HCT116 (cell line): ENCODE measurements at regions not wholly inside any gene's neighbourhood (a gene's known extent, or its start where the extent isn't known, plus 50 kb on each side); places are given as distances from the start of the nearest gene placed in this dataset.

Experiments used
- CEBPB ChIP-seq: IDR thresholded peaks from 2 replicates; pipeline ENCODE4 v1.6.1; 2012; ENCODE audit warnings: low read depth
- CTCF ChIP-seq, 3 experiments: fragments of 200-600 bp in 1 of 3; sonication (generic) in 1 of 3; IDR thresholded peaks in 2 of 3; conservative IDR thresholded peaks in 1 of 3; 2 replicates each; pipeline ENCODE4 v1.5.1; 2012 to 2017; ENCODE audit warnings: low read depth in 2 of 3, low read length in 2 of 3, antibody characterized with exemption in 1 of 3, borderline replicate concordance in 1 of 3, control low read depth in 1 of 3, mild to moderate bottlenecking in 1 of 3, mixed read lengths in 1 of 3, mixed run types in 1 of 3, moderate library complexity in 1 of 3; ENCODE audit not compliant: insufficient read depth in 1 of 3
- ELF1 ChIP-seq: IDR thresholded peaks from 2 replicates; pipeline ENCODE4 v1.6.1; 2012; ENCODE audit warnings: low read depth, borderline replicate concordance
- EZH2 ChIP-seq: fragments of 200-600 bp; sonication (generic); IDR thresholded peaks from 2 replicates; pipeline ENCODE4 v1.6.1; 2017; ENCODE audit warnings: antibody characterized with exemption, mixed run types
- EZH2phosphoT487 ChIP-seq: fragments of 200-600 bp; IDR thresholded peaks from 2 replicates; pipeline ENCODE4 v1.6.1; 2018; ENCODE audit warnings: antibody characterized with exemption, borderline replicate concordance
- JUND ChIP-seq: IDR thresholded peaks from 2 replicates; pipeline ENCODE4 v1.6.1; 2012
- MAX ChIP-seq: IDR thresholded peaks from 2 replicates; pipeline ENCODE4 v1.6.1; 2012
- POLR2A ChIP-seq: IDR thresholded peaks from 2 replicates; pipeline ENCODE4 v1.7.0; 2011; ENCODE audit warnings: borderline replicate concordance; ENCODE audit not compliant: insufficient read depth, insufficient read length; ENCODE audit errors: extremely low read depth
- POLR2AphosphoS5 ChIP-seq: IDR thresholded peaks from 2 replicates; pipeline ENCODE4 v1.6.1; 2011; ENCODE audit warnings: mild to moderate bottlenecking, low read depth, low read length, moderate library complexity
- RAD21 ChIP-seq: IDR thresholded peaks from 2 replicates; pipeline ENCODE4 v1.6.1; 2012; ENCODE audit warnings: low read depth, mild to moderate bottlenecking
- SP1 ChIP-seq: IDR thresholded peaks from 2 replicates; pipeline ENCODE4 v1.6.1; 2012; ENCODE audit warnings: low read depth
- TCF7L2 ChIP-seq: IDR thresholded peaks from 2 replicates; pipeline ENCODE4 v1.7.0; 2011; ENCODE audit warnings: borderline replicate concordance, inconsistent platforms; ENCODE audit not compliant: insufficient read depth, insufficient read length; ENCODE audit errors: extremely low read depth
- ZBTB33 ChIP-seq: IDR thresholded peaks from 2 replicates; pipeline ENCODE4 v1.6.1; 2011; ENCODE audit warnings: mild to moderate bottlenecking, low read length, moderate library complexity; ENCODE audit not compliant: insufficient replicate concordance; ENCODE audit errors: extremely low read depth
- ZFX ChIP-seq: fragments of 450-650 bp; IDR thresholded peaks from 2 replicates; pipeline ENCODE4 v1.6.1; 2017

GRCh38 chr2:220166616-220167015, 539.2 kb downstream of the SLC4A3 start:
- TF ChIP-seq EZH2 (no peak), POLR2AphosphoS5 (no peak), POLR2A (no peak), CTCF (IDR thresholded peaks at IDR 0.05 in 2 of 3, conservative IDR thresholded peaks at IDR 0.05 in 1 of 3; ENCODE audit: borderline replicate concordance in 1 of 3, insufficient read depth in 1 of 3, low read depth in 2 of 3, low read length in 2 of 3) (no peak), SP1 (no peak), ELF1 (no peak), ZFX (no peak), JUND (no peak), MAX (no peak), CEBPB (no peak), ZBTB33 (no peak), TCF7L2 (no peak), EZH2phosphoT487 (no peak), RAD21 (no peak)
